KMS-11 (cell line): ENCODE measurements at regions not wholly inside any gene's neighbourhood (a gene's known extent, or its start where the extent isn't known, plus 50 kb on each side); places are given as distances from the start of the nearest gene placed in this dataset.

ENCODE experiments used
- H2AFZ ChIP-seq: fragments of 200-600 bp; sonication (generic); 2 replicates; pipeline ENCODE4 v1.6.1; 2016; ENCODE audit warnings: antibody characterized with exemption, mixed run types, low read depth
- H3K27ac ChIP-seq: fragments of 200-600 bp; sonication (generic); 2 replicates; pipeline ENCODE4 v1.6.1; 2016; ENCODE audit warnings: mild to moderate bottlenecking, mixed run types
- H3K27me3 ChIP-seq: fragments of 200-600 bp; sonication (generic); 2 replicates; pipeline ENCODE4 v1.6.1; 2017; ENCODE audit warnings: mild to moderate bottlenecking, low read depth, mixed run types, moderate library complexity; ENCODE audit not compliant: insufficient read depth
- H3K36me3 ChIP-seq: fragments of 200-600 bp; sonication (generic); 2 replicates; pipeline ENCODE4 v1.6.1; 2017; ENCODE audit warnings: mild to moderate bottlenecking, mixed run types; ENCODE audit not compliant: insufficient read depth
- H3K4me1 ChIP-seq: fragments of 200-600 bp; sonication (generic); 2 replicates; pipeline ENCODE4 v1.6.1; 2016; ENCODE audit warnings: mild to moderate bottlenecking, low read depth, mixed run types; ENCODE audit not compliant: poor library complexity, severe bottlenecking
- H3K4me2 ChIP-seq: fragments of 200-600 bp; sonication (generic); 2 replicates; pipeline ENCODE4 v1.7.0; 2016; ENCODE audit warnings: mild to moderate bottlenecking, mixed run types
- H3K4me3 ChIP-seq: fragments of 200-600 bp; sonication (generic); IDR thresholded peaks from 2 replicates; pipeline ENCODE4 v1.6.1; 2017; ENCODE audit warnings: low read depth, low read length, mixed read lengths; ENCODE audit not compliant: insufficient read depth
- H3K79me2 ChIP-seq: fragments of 200-600 bp; sonication (generic); 2 replicates; pipeline ENCODE4 v1.6.1; 2016; ENCODE audit warnings: low read depth, mixed run types; ENCODE audit not compliant: insufficient read depth
- H3K9ac ChIP-seq: fragments of 200-600 bp; sonication (generic); 2 replicates; pipeline ENCODE4 v1.6.1; 2016; ENCODE audit warnings: mild to moderate bottlenecking, mixed run types
- H4K20me1 ChIP-seq: fragments of 200-600 bp; sonication (generic); 2 replicates; pipeline ENCODE4 v1.6.1; 2016; ENCODE audit warnings: mild to moderate bottlenecking, mixed run types; ENCODE audit not compliant: insufficient read depth
- TF ChIP-seq, protein P1 (sequence below): fragments of 200-600 bp; sonication (generic); conservative IDR thresholded peaks from 2 replicates; pipeline ENCODE4 v1.6.1; 2017; ENCODE audit warnings: low read depth, mild to moderate bottlenecking, antibody characterized with exemption, low read length, moderate library complexity, mixed read lengths

DNA sequence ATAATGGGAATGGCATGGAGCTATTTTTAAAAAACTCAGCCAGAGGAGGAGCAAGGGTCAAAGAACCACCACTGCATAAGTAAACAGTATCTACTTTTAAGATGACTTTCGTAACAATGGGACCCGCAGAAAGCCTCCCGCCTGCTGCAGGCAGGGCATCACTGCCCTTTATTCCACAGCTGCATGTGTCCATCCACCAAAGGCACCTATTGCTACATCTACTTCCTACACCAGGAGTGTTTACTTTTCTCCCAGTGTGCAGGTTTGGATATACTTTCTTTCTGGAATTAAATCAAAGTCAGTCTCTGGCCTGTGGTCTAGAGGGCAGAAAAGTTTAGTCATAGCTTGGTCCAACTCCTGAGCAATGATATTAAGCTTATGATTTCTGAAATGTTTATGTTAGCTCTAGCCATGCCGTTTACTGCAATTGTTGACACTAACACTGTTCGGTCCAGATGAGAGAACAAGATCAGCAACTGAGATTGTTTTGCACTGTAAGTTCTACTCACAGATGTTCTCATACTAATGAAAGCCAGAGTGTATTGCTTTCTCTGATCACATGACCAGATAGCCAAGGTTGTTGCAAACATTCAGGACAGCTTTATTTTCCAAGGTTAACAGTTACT lies 391.5 kb downstream of the FGF10 start:
- Histone ChIP-seq H3K79me2 (no peaks in the 10 kb centered on the region), H3K27me3 (no peaks in the 10 kb centered on the region), H2AFZ (no peak overlapping the region), H3K36me3 (no peaks in the 10 kb centered on the region), H3K4me1 (no peaks in the 10 kb centered on the region), H3K4me2 (no peak overlapping the region), H3K27ac (no peak overlapping the region), H3K9ac (no peak overlapping the region), H4K20me1 (no peaks in the 10 kb centered on the region), H3K4me3 (no peak overlapping the region)
- TF ChIP-seq, protein P1, sequence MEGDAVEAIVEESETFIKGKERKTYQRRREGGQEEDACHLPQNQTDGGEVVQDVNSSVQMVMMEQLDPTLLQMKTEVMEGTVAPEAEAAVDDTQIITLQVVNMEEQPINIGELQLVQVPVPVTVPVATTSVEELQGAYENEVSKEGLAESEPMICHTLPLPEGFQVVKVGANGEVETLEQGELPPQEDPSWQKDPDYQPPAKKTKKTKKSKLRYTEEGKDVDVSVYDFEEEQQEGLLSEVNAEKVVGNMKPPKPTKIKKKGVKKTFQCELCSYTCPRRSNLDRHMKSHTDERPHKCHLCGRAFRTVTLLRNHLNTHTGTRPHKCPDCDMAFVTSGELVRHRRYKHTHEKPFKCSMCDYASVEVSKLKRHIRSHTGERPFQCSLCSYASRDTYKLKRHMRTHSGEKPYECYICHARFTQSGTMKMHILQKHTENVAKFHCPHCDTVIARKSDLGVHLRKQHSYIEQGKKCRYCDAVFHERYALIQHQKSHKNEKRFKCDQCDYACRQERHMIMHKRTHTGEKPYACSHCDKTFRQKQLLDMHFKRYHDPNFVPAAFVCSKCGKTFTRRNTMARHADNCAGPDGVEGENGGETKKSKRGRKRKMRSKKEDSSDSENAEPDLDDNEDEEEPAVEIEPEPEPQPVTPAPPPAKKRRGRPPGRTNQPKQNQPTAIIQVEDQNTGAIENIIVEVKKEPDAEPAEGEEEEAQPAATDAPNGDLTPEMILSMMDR: no peak

- Histone ChIP-seq H2AFZ (no peak overlapping the region), H4K20me1 (no peaks in the 10 kb centered on the region), H3K9ac (no peak overlapping the region), H3K4me2 (no peak overlapping the region), H3K36me3 (no peaks in the 10 kb centered on the region), H3K27me3 (no peaks in the 10 kb centered on the region), H3K4me1 (no peaks in the 10 kb centered on the region), H3K79me2 (no peaks in the 10 kb centered on the region), H3K27ac (no peak overlapping the region), H3K4me3 (no peak overlapping the region)
- TF ChIP-seq, protein P1: no peak
These were observed 393.0 kb downstream of the FGF10 start for GRCh38 chr5:43996221-43996620.

- H3K36me3 ChIP-seq: no peaks in the 10 kb centered on the region
- no peak overlapping the region for H3K27ac ChIP-seq
- no peaks in the 10 kb centered on the region for H3K27me3 ChIP-seq
- H2AFZ ChIP-seq: no peak overlapping the region
- TF ChIP-seq, protein P1: no peak
- H3K4me3 ChIP-seq: no peak overlapping the region
- no peaks in the 10 kb centered on the region for H3K4me1 ChIP-seq
- no peaks in the 10 kb centered on the region for H4K20me1 ChIP-seq
- H3K9ac ChIP-seq: no peak overlapping the region
- no peaks in the 10 kb centered on the region for H3K79me2 ChIP-seq
- no peak overlapping the region for H3K4me2 ChIP-seq
These were observed 391.4 kb downstream of the NNT start for GRCh38 chr5:43994352-43994708.

DNA sequence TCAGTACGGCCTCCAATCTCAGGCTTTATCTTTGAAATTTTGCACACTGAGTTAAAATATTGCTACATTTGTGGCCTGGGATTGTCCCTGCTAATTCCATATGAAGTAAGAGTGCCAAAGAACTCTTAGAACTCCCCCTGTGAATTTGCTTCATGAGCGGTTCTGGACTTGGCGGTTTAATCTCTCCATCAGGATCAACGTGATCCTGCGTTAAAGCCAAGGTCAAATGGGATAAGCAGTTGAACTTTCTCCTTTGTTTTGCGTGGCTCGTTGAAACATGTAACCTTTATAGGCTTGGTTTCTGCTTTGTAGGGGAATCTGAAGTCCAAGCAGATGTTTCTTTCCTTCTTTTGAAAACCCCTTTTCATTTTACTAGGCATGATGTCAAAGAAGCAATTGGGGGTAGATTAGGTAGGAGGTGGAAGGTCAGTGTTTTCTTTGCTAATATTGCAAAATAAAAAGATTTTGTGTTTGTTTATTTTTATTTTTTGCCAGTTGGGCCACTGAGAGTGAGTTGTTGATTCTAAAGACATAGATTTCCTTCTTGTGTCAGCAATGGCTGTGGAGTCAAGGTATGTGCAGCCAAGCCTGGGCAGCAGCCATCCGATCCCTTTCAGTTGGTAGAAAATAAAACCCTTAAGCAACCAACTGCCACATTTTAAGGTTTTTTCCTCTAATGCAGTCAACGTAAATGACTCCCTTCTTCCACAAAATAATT lies 390.8 kb downstream of the NNT start:
- Histone ChIP-seq H3K9ac (no peak overlapping the region), H3K36me3 (no peaks in the 10 kb centered on the region), H3K4me3 (no peak overlapping the region), H4K20me1 (no peaks in the 10 kb centered on the region), H3K4me1 (no peaks in the 10 kb centered on the region), H3K27ac (no peak overlapping the region), H3K27me3 (no peaks in the 10 kb centered on the region), H2AFZ (no peak overlapping the region), H3K4me2 (no peak overlapping the region), H3K79me2 (no peaks in the 10 kb centered on the region)
- TF ChIP-seq, protein P1: no peak
